OCI-LY7 (cell line): ENCODE measurements at regions not wholly inside any gene's neighbourhood (a gene's known extent, or its start where the extent isn't known, plus 50 kb on each side); places are given as distances from the start of the nearest gene placed in this dataset.

ENCODE experiments used
- EZH2phosphoT487 ChIP-seq: fragments of 200-600 bp; sonication (generic); IDR thresholded peaks from 2 replicates; pipeline ENCODE4 v1.6.1; 2018; ENCODE audit warnings: low read depth, borderline replicate concordance, mild to moderate bottlenecking, mixed run types, antibody characterized with exemption, low read length, moderate library complexity, mixed read lengths
- TF ChIP-seq, protein P1 (sequence below): fragments of 200-600 bp; sonication (generic); conservative IDR thresholded peaks from 2 replicates; pipeline ENCODE4 v1.5.1; 2014; ENCODE audit warnings: mild to moderate bottlenecking, antibody characterized with exemption, low read length, moderate library complexity, mixed read lengths

DNA sequence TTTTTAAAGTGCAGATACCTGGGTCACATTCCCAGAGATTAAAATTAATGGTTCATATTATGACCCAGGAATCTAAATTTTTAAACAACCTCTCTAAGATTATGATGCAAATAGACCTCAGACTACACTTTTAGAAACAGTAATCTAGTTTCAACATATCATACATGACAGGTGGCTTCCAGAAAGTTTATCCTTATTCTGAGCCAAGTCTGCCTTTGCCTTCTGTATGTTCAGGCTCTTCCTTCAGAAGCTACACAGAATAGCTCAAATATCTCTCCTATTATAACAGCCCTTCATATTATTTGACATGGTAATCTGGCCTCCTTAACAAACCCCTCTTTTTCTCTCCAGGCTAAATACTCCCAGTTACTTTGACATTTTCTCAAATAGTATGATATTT, 101.9 kb downstream of the FZD1 start:
- TF ChIP-seq, protein P1, sequence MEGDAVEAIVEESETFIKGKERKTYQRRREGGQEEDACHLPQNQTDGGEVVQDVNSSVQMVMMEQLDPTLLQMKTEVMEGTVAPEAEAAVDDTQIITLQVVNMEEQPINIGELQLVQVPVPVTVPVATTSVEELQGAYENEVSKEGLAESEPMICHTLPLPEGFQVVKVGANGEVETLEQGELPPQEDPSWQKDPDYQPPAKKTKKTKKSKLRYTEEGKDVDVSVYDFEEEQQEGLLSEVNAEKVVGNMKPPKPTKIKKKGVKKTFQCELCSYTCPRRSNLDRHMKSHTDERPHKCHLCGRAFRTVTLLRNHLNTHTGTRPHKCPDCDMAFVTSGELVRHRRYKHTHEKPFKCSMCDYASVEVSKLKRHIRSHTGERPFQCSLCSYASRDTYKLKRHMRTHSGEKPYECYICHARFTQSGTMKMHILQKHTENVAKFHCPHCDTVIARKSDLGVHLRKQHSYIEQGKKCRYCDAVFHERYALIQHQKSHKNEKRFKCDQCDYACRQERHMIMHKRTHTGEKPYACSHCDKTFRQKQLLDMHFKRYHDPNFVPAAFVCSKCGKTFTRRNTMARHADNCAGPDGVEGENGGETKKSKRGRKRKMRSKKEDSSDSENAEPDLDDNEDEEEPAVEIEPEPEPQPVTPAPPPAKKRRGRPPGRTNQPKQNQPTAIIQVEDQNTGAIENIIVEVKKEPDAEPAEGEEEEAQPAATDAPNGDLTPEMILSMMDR: no peak
- TF ChIP-seq EZH2phosphoT487: no peak
